Liver (tissue), 8 donors: ENCODE measurements at regions not wholly inside any gene's neighbourhood (a gene's known extent, or its start where the extent isn't known, plus 50 kb on each side); places are given as distances from the start of the nearest gene placed in this dataset.

Experiments
- DNase-seq: peaks from one replicate; pipeline ENCODE4 v3.0.0-alpha.2; 2017; ENCODE audit warnings: low spot score
- H3K27ac ChIP-seq, 2 donors: one replicate each; pipeline ENCODE4 v1.7.0; 2013; ENCODE audit warnings: inconsistent platforms in 2 of 2, low read length in 2 of 2, control low read depth in 1 of 2, low read depth in 1 of 2, mild to moderate bottlenecking in 1 of 2
- H3K27me3 ChIP-seq, 4 donors: one replicate each; pipeline versions ENCODE4 v1.6.1 to v1.7.0; 2013; ENCODE audit warnings: low read length in 3 of 4, inconsistent platforms in 1 of 4, mild to moderate bottlenecking in 1 of 4, moderate library complexity in 1 of 4; ENCODE audit not compliant: control insufficient read depth in 4 of 4, insufficient read depth in 4 of 4
- H3K36me3 ChIP-seq, 4 donors: one replicate each; pipeline versions ENCODE4 v1.6.1 to v1.7.0; 2013; ENCODE audit warnings: low read length in 3 of 4, mild to moderate bottlenecking in 3 of 4, low read depth in 1 of 4, moderate library complexity in 1 of 4; ENCODE audit not compliant: control insufficient read depth in 4 of 4, insufficient read depth in 3 of 4
- H3K4me1 ChIP-seq, 4 donors: one replicate each; pipeline versions ENCODE4 v1.6.1 to v1.7.0; 2013; ENCODE audit warnings: low read length in 3 of 4, mild to moderate bottlenecking in 3 of 4, moderate library complexity in 1 of 4; ENCODE audit not compliant: control insufficient read depth in 4 of 4, insufficient read depth in 4 of 4
- H3K4me3 ChIP-seq, 3 donors: one replicate each; pipeline versions ENCODE4 v1.6.1 to v1.7.0; 2013; ENCODE audit warnings: low read length in 3 of 3, control low read depth in 1 of 3, low read depth in 1 of 3, mild to moderate bottlenecking in 1 of 3
- H3K9ac ChIP-seq, 2 donors: one replicate each; pipeline ENCODE4 v1.7.0; 2013; ENCODE audit warnings: low read length in 2 of 2, mild to moderate bottlenecking in 2 of 2, moderate library complexity in 2 of 2, control low read depth in 1 of 2, low read depth in 1 of 2
- H3K9me3 ChIP-seq, 4 donors: one replicate each; pipeline versions ENCODE4 v1.6.1 to v1.7.0; 2013; ENCODE audit warnings: low read length in 3 of 4; ENCODE audit not compliant: control insufficient read depth in 4 of 4
- ATF3 ChIP-seq: IDR thresholded peaks from 2 replicates; pipeline ENCODE4 v1.6.1; 2016; ENCODE audit warnings: antibody characterized with exemption
- CTCF ChIP-seq: fragments of 150-350 bp; IDR thresholded peaks from 2 replicates; pipeline ENCODE4 v1.5.1; 2017; ENCODE audit warnings: improper control_type of control experiment, low read depth, low read length; ENCODE audit not compliant: missing input control
- EGR1 ChIP-seq, 2 donors: IDR thresholded peaks; 2 replicates each; pipeline ENCODE4 v1.6.1; 2016 to 2018; ENCODE audit warnings: antibody characterized with exemption in 2 of 2, low read depth in 2 of 2
- FOXA1 ChIP-seq: IDR thresholded peaks from 2 replicates; pipeline ENCODE4 v1.6.1; 2016; ENCODE audit warnings: antibody characterized with exemption
- FOXA2 ChIP-seq: IDR thresholded peaks from 2 replicates; pipeline ENCODE4 v1.6.1; 2016; ENCODE audit warnings: antibody characterized with exemption
- GABPA ChIP-seq, 2 donors: IDR thresholded peaks in 1 of 2; conservative IDR thresholded peaks in 1 of 2; 2 replicates each; pipeline ENCODE4 v1.6.1; 2016; ENCODE audit warnings: antibody characterized with exemption in 2 of 2, mild to moderate bottlenecking in 1 of 2, moderate library complexity in 1 of 2
- HNF4A ChIP-seq, 2 donors: conservative IDR thresholded peaks; 2 replicates each; pipeline ENCODE4 v1.6.1; 2016; ENCODE audit warnings: antibody characterized with exemption in 2 of 2, mild to moderate bottlenecking in 2 of 2
- HNF4G ChIP-seq: IDR thresholded peaks from 2 replicates; pipeline ENCODE4 v1.6.1; 2016; ENCODE audit warnings: antibody characterized with exemption
- JUND ChIP-seq, 2 donors: IDR thresholded peaks; 2 replicates each; pipeline ENCODE4 v1.6.1; 2016; ENCODE audit warnings: antibody characterized with exemption in 2 of 2
- MAX ChIP-seq: IDR thresholded peaks from 2 replicates; pipeline ENCODE4 v1.6.1; 2016; ENCODE audit warnings: antibody characterized with exemption
- NR2F2 ChIP-seq: IDR thresholded peaks from 2 replicates; pipeline ENCODE4 v1.6.1; 2016; ENCODE audit warnings: antibody characterized with exemption
- RAD21 ChIP-seq, 2 donors: IDR thresholded peaks; 2 replicates each; pipeline ENCODE4 v1.6.1; 2016; ENCODE audit warnings: antibody characterized with exemption in 2 of 2, mild to moderate bottlenecking in 2 of 2
- REST ChIP-seq: IDR thresholded peaks from 2 replicates; pipeline ENCODE4 v1.6.1; 2016; ENCODE audit warnings: antibody characterized with exemption, mild to moderate bottlenecking
- RXRA ChIP-seq, 2 donors: IDR thresholded peaks; 2 replicates each; pipeline ENCODE4 v1.6.1; 2017 to 2018; ENCODE audit warnings: antibody characterized with exemption in 2 of 2, mild to moderate bottlenecking in 1 of 2
- SP1 ChIP-seq: IDR thresholded peaks from 2 replicates; pipeline ENCODE4 v1.6.1; 2018; ENCODE audit warnings: antibody characterized with exemption, mild to moderate bottlenecking
- TAF1 ChIP-seq: conservative IDR thresholded peaks from 2 replicates; pipeline ENCODE4 v1.6.1; 2016; ENCODE audit warnings: antibody characterized with exemption, mild to moderate bottlenecking
- YY1 ChIP-seq: IDR thresholded peaks from 2 replicates; pipeline ENCODE4 v1.6.1; 2016; ENCODE audit warnings: antibody characterized with exemption, mild to moderate bottlenecking
- ZBTB33 ChIP-seq: IDR thresholded peaks from 2 replicates; pipeline ENCODE4 v1.6.1; 2016; ENCODE audit warnings: antibody characterized with exemption
- WGBS: extraction: QIAGEN DNeasy Blood & Tissue Kit; methylation state at CpG from one replicate; pipeline ENCODE4 v1.1.7; 2013; 5-methylcytosine and 5-hydroxymethylcytosine counted together
- donor health status: healthy.
- donor health status: healthy.
- donor health status: healthy.
- donor health status: healthy.
- donor health status: healthy.

- peaks cover 2 to 16% (median 10%) of the 10 kb centered on the region in 4 donors for H3K4me1 ChIP-seq
- peak overlapping the region; percentile 47 to 51 for H3K9ac ChIP-seq
- 38% methylated on average over 13 of the region's 13 CpGs for WGBS
- peak overlapping the region; percentile 66 to 74 for H3K27ac ChIP-seq
- H3K4me3 ChIP-seq: peak overlapping the region in 1 of 3 donors; percentile 12
- H3K36me3 ChIP-seq: no peaks in the 10 kb centered on the region
- peaks cover 0 to 5% (median under 1%) of the 10 kb centered on the region in 4 donors for H3K9me3 ChIP-seq
- DNase-seq: no peak
- no peaks in the 10 kb centered on the region for H3K27me3 ChIP-seq
- no peak for TF ChIP-seq ATF3
- TF ChIP-seq SP1: no peak
- TF ChIP-seq REST: peak; percentile 29
- TF ChIP-seq EGR1 (IDR thresholded peaks at IDR 0.05; ENCODE audit: low read depth in 2 of 2): no peak
- TF ChIP-seq JUND (IDR thresholded peaks at IDR 0.05): peak in 1 of 2 donors; percentile 47
- no peak for TF ChIP-seq CTCF
- peak; percentile 16 for TF ChIP-seq FOXA2
- no peak for TF ChIP-seq HNF4G
- TF ChIP-seq RXRA (IDR thresholded peaks at IDR 0.05): peak in 1 of 2 donors; percentile 74
- TF ChIP-seq NR2F2: no peak
- TF ChIP-seq RAD21 (IDR thresholded peaks at IDR 0.05): peak in 1 of 2 donors; percentile 31
- TF ChIP-seq HNF4A (conservative IDR thresholded peaks at IDR 0.05): peak; percentile 49 to 91
- no peak for TF ChIP-seq GABPA (IDR thresholded peaks at IDR 0.05 in 1 of 2, conservative IDR thresholded peaks at IDR 0.05 in 1 of 2)
- TF ChIP-seq MAX: peak; percentile 44
- peak; percentile 12 for TF ChIP-seq YY1
- no peak for TF ChIP-seq TAF1
- TF ChIP-seq FOXA1: no peak
- peak; percentile 61 for TF ChIP-seq ZBTB33
Observed at GRCh38 chr16:54459509-54460262, 173.1 kb upstream of the IRX3 start.
